ACHN (cell line): ENCODE measurements at regions not wholly inside any gene's neighbourhood (a gene's known extent, or its start where the extent isn't known, plus 50 kb on each side); places are given as distances from the start of the nearest gene placed in this dataset.
"Not testable (repeated sequence)": the region's sequence is repeated elsewhere in the genome, so short reads cannot be mapped to it uniquely, and the experiment has no call there.

Source experiments
- DNase-seq: peaks from one replicate; pipeline ENCODE4 v3.0.0-alpha.2; 2015
- in situ Hi-C: cut with HindIII; loops from 2 replicates; pipeline ENCODE4 v1.10.0; 2017; ENCODE audit warnings: low sequenced_read_pairs, low pct_ligation_motif_present, low pct_unique_long_range_greater_than_20kb

DNA sequence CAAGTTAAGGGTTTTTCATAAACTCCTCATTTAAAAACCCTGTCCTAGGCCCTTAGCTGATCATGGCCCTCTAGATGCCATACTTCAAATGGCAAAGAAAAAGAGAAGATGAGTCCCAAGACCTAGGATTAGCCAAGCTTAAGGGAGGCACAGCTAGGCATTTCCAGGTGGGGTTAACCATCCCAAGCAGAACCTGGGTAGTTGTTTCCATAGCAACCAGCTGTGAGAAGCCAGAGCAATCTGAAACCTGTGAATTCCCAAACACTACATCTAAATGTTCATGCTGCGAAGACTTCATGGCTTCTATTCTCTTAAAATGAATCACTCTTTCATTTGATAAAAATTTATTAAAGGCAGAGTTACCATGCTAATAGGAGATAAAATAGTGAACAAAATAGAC is 372.9 kb downstream of the C12orf50 start:
- in situ Hi-C loops: no loop called here
- no peak for DNase-seq

- no peak for DNase-seq
- in situ Hi-C loops: no loop called here
These were observed 377.4 kb downstream of the C12orf50 start for GRCh38 chr12:87651670-87652425.

GRCh38 chr12:87642245-87642644 is 387.0 kb downstream of the C12orf50 start:
- DNase-seq: no peak
- in situ Hi-C loops: no loop called here

DNA sequence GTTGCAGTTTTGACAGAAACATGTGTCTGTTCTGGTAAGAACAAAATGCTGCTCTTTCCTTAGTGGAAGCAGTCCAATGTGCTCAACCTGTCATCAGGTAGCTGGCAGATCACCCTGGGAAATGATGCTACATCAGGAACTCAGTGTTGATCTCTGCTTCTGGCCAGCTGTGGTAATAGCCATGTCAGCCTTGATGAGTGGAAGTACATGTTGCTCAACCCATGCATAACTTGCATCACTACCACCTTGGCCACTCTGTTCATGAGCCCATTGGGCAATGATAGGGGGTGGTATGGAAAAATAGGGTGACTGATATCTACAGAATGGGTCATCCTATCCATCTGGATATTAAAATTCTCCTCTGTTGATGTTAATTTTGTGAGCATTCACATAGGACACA is 411.0 kb downstream of the C12orf50 start:
- in situ Hi-C loops: no loop called here
- no peak for DNase-seq

DNA sequence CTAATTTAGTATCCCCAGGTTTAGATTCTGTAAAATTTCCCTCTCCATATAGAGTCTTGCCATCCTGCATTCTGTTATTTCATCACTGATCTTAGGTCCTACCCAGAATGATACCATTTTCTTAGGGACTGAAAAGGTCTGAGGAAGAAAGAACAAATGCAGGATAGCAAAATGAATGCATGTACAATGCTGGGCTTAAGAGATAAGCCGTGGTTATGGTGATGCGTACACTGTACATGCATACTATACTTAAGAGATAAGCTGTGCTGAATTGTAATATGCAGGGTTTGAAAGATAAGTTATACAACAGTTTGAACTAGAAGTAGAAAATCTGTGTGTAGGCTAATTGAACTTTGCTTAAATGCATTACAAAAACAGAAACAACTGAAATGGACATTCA is 416.2 kb downstream of the C12orf50 start:
- no peak for DNase-seq
- in situ Hi-C loops: no loop called here

DNA sequence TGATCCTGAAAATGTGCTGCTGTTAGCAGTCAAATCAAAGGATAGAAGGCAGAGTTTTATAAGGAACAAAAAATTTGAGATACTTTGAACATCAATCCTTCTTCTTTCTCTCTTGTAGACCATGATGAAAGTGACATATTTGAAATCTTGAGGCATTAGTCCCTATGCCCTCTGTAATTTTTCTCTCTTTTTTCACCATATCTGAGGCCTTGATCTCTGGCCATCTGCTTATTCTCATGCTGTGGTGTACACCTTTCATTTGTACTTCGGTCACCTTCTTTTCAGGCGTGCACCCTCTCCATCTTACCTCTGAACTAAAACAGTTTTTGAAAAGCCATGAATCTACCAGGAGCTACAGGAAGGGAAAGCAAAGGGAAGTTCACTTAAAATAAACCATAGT is 420.9 kb downstream of the C12orf50 start:
- no peak for DNase-seq
- in situ Hi-C loops: no loop called here

- in situ Hi-C loops: no loop called here
- no peak for DNase-seq
These were observed 425.5 kb downstream of the C12orf50 start for GRCh38 chr12:87603727-87604126.

DNA sequence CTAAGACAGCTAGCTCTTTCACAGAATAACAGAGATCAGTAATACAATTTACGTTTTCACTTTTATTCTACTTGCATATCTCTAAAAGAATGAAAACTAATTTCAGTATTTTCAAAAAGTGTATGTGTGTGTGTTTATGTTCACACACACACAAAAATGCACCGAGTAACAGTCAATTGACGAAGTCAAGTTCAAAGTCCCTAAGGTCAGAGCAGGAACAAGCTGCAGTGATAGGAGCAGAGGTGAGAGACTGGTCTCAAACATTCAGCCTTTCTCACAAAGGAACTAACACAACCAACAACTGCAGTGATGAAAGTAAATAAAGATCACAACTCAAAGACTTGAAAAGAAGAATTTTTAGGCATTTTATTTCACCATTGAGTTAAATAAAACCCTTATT is 429.7 kb downstream of the C12orf50 start:
- in situ Hi-C loops: no loop called here

GRCh38 chr12:87597114-87597513 is 432.1 kb downstream of the C12orf50 start:
- in situ Hi-C loops: no loop called here
- DNase-seq: no peak

More for the DNA sequence above, 429.7 kb downstream of the C12orf50 start:
- DNase-seq: no peak

GRCh38 chr12:87596636-87597035 is 432.6 kb downstream of the C12orf50 start:
- in situ Hi-C loops: no loop called here
- DNase-seq: no peak

GRCh38 chr12:87596134-87596533 is 433.1 kb downstream of the C12orf50 start:
- in situ Hi-C loops: no loop called here
- DNase-seq: no peak

DNA sequence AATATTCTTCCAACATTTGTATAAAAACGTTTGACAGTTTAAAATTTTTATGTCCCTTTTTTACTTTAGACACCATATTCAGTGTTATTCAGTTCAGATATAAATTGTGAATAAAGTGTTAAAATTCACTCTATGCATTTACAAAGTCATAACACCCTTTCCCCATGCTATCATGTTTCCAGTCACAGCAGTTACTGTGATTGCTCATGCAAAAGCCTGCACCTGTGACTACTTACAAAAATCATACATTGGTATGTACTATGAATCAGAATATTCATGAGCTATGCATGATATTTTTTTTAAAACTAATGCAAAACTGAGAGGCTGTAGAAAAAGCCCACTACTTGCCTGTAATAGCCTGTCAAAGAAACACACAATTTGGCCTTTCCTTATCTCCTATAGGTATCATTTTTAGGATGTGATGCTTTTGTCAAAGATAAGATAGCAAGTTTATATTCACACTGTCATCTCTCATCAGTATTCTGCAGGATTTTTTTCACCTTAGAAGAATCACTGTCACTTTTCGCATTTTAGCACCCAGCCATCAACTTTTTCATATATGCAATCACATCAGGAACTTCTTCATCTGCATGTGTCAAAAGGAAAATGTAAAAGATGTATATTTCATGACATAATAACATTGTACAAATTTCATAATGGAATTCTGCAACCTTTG is 443.2 kb downstream of the C12orf50 start:
- in situ Hi-C loops: no loop called here
- DNase-seq: no peak

DNA sequence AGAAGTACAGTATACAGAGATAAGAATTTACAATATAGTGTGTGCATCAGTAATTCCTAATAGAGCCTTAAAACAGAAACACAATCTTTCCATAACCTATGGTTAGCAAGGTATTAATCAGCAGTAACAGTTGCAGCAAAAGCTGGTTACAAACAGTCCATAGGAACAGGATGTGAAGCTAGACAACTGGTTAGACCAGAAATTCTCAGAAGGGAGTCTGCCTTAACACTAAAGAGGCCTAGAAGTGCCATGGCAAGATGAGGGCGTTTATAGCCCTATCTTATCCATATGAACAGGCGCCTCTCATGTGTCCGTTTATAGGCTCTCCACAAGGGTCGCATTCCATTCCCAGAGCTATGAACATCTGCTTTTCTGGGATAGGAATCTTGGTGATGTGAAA is 450.1 kb downstream of the C12orf50 start:
- in situ Hi-C loops, DNase-seq: not testable (repeated sequence)

DNA sequence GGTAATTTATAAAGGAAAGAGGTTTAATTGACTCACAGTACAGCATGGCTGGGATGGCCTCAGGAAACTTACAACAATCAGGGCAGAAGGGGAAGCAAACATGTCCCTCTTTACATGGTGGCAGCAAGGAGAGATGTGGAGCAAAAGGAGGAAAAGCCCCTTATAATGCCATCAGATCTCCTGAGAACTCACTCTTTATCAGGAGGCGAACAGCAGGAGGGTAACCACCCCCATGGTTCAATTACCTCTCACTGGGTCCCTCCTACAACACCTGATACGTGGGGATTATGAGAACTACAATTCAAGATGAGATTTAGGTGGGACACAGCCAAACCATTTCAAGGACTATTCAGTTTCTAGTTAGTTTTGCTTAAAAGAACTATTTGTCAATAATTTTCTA is 453.3 kb downstream of the C12orf50 start:
- in situ Hi-C loops: no loop called here
- DNase-seq: no peak

DNA sequence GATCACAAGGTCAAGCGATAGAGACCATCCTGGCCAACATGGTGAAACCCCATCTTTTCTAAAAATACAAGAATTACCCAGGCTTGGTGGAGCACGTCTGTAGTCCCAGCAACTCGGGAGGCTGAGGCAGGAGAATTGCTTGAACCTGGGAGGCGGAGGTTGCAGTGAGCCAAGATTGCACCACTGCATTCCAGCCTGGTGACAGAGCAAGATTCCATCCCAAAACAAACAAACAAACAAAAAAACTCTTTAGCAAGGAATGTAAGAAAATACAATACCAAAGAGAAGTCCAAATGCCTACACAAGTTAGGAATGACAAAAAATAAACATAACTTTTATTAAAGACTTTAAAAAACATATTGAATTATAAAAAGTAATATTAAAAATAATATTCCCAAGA is 462.3 kb downstream of the C12orf50 start:
- not testable (repeated sequence) for DNase-seq

GRCh38 chr12:87556985-87557384 is 472.2 kb downstream of the C12orf50 start:
- in situ Hi-C loops: no loop called here
- no peak for DNase-seq

More for the DNA sequence above, 462.3 kb downstream of the C12orf50 start:
- in situ Hi-C loops: not testable (repeated sequence)

- DNase-seq, in situ Hi-C loops: not testable (repeated sequence)
These were observed 498.0 kb downstream of the C12orf50 start for GRCh38 chr12:87531213-87531612.

DNA sequence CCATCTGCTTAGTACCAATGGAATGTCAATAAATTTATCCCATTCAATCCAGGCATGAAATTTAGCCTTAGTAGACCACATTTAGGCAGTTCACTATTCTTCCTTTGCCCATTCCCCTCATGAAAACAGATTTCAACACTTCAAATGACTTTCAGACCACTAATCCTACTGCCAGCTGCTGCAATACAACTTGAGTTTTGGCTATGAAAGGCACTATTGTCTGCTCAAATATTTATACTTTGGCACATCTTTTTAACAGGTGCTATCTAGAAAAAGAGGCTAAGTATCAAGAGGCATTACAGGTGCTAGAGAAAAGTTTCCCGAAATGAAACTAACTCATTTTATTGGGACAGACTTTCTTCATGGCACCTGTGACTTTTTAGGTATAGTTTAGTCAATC is 499.8 kb downstream of the C12orf50 start:
- in situ Hi-C loops: no loop called here
- DNase-seq: no peak

- no peak for DNase-seq
- in situ Hi-C loops: no loop called here
These were observed 508.2 kb downstream of the C12orf50 start for GRCh38 chr12:87520968-87521367.

GRCh38 chr12:87518481-87518880 is 510.7 kb downstream of the C12orf50 start:
- in situ Hi-C loops: no loop called here

More at GRCh38 chr12:87518481-87518880, 510.7 kb downstream of the C12orf50 start:
- DNase-seq: no peak
